DND-41 (cell line): ENCODE measurements at regions not wholly inside any gene's neighbourhood (a gene's known extent, or its start where the extent isn't known, plus 50 kb on each side); places are given as distances from the start of the nearest gene placed in this dataset.

ENCODE experiments used
- EZH2 ChIP-seq: IDR thresholded peaks from 3 replicates; pipeline ENCODE4 v1.6.1; 2012; ENCODE audit warnings: borderline replicate concordance, low read depth, mild to moderate bottlenecking, moderate library complexity, low read length, inconsistent platforms; ENCODE audit not compliant: severe bottlenecking
- TF ChIP-seq, protein P1 (sequence below): IDR thresholded peaks from 2 replicates; pipeline ENCODE4 v1.5.1; 2012; ENCODE audit warnings: borderline replicate concordance, low read length, moderate library complexity, mild to moderate bottlenecking; ENCODE audit not compliant: poor library complexity, severe bottlenecking; ENCODE audit errors: extremely low read depth

- TF ChIP-seq, protein P1, sequence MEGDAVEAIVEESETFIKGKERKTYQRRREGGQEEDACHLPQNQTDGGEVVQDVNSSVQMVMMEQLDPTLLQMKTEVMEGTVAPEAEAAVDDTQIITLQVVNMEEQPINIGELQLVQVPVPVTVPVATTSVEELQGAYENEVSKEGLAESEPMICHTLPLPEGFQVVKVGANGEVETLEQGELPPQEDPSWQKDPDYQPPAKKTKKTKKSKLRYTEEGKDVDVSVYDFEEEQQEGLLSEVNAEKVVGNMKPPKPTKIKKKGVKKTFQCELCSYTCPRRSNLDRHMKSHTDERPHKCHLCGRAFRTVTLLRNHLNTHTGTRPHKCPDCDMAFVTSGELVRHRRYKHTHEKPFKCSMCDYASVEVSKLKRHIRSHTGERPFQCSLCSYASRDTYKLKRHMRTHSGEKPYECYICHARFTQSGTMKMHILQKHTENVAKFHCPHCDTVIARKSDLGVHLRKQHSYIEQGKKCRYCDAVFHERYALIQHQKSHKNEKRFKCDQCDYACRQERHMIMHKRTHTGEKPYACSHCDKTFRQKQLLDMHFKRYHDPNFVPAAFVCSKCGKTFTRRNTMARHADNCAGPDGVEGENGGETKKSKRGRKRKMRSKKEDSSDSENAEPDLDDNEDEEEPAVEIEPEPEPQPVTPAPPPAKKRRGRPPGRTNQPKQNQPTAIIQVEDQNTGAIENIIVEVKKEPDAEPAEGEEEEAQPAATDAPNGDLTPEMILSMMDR: no peak
- no peak for TF ChIP-seq EZH2
These were observed 398.8 kb downstream of the KIF2B start for GRCh38 chr17:54221499-54221898.
